HCT116 (cell line): ENCODE measurements at regions not wholly inside any gene's neighbourhood (a gene's known extent, or its start where the extent isn't known, plus 50 kb on each side); places are given as distances from the start of the nearest gene placed in this dataset.

Source experiments
- CTCF ChIP-seq, 3 experiments: fragments of 200-600 bp in 1 of 3; sonication (generic) in 1 of 3; IDR thresholded peaks in 2 of 3; conservative IDR thresholded peaks in 1 of 3; 2 replicates each; pipeline ENCODE4 v1.5.1; 2012 to 2017; ENCODE audit warnings: low read depth in 2 of 3, low read length in 2 of 3, antibody characterized with exemption in 1 of 3, borderline replicate concordance in 1 of 3, control low read depth in 1 of 3, mild to moderate bottlenecking in 1 of 3, mixed read lengths in 1 of 3, mixed run types in 1 of 3, moderate library complexity in 1 of 3; ENCODE audit not compliant: insufficient read depth in 1 of 3
- ELF1 ChIP-seq: IDR thresholded peaks from 2 replicates; pipeline ENCODE4 v1.6.1; 2012; ENCODE audit warnings: low read depth, borderline replicate concordance
- EZH2 ChIP-seq: fragments of 200-600 bp; sonication (generic); IDR thresholded peaks from 2 replicates; pipeline ENCODE4 v1.6.1; 2017; ENCODE audit warnings: antibody characterized with exemption, mixed run types
- FOSL1 ChIP-seq: IDR thresholded peaks from 2 replicates; pipeline ENCODE4 v1.6.1; 2012; ENCODE audit warnings: low read depth
- MAX ChIP-seq: IDR thresholded peaks from 2 replicates; pipeline ENCODE4 v1.6.1; 2012
- POLR2A ChIP-seq: IDR thresholded peaks from 2 replicates; pipeline ENCODE4 v1.7.0; 2011; ENCODE audit warnings: borderline replicate concordance; ENCODE audit not compliant: insufficient read depth, insufficient read length; ENCODE audit errors: extremely low read depth
- POLR2AphosphoS5 ChIP-seq: IDR thresholded peaks from 2 replicates; pipeline ENCODE4 v1.6.1; 2011; ENCODE audit warnings: mild to moderate bottlenecking, low read depth, low read length, moderate library complexity
- RAD21 ChIP-seq: IDR thresholded peaks from 2 replicates; pipeline ENCODE4 v1.6.1; 2012; ENCODE audit warnings: low read depth, mild to moderate bottlenecking
- SRF ChIP-seq: IDR thresholded peaks from 2 replicates; pipeline ENCODE4 v1.6.1; 2012; ENCODE audit warnings: low read depth
- TCF7L2 ChIP-seq: IDR thresholded peaks from 2 replicates; pipeline ENCODE4 v1.7.0; 2011; ENCODE audit warnings: borderline replicate concordance, inconsistent platforms; ENCODE audit not compliant: insufficient read depth, insufficient read length; ENCODE audit errors: extremely low read depth
- ZBTB33 ChIP-seq: IDR thresholded peaks from 2 replicates; pipeline ENCODE4 v1.6.1; 2011; ENCODE audit warnings: mild to moderate bottlenecking, low read length, moderate library complexity; ENCODE audit not compliant: insufficient replicate concordance; ENCODE audit errors: extremely low read depth
- ZNF274 ChIP-seq: fragments of 200-500 bp; sonication (Bioruptor generic); IDR thresholded peaks from 2 replicates; pipeline ENCODE4 v1.6.1; 2014; ENCODE audit warnings: mild to moderate bottlenecking, low read depth, low read length, inconsistent platforms

- TF ChIP-seq RAD21 (no peak), POLR2A (no peak), MAX (no peak), CTCF (IDR thresholded peaks at IDR 0.05 in 2 of 3, conservative IDR thresholded peaks at IDR 0.05 in 1 of 3; ENCODE audit: borderline replicate concordance in 1 of 3, insufficient read depth in 1 of 3, low read depth in 2 of 3, low read length in 2 of 3) (no peak), ELF1 (no peak), ZBTB33 (no peak), EZH2 (no peak), POLR2AphosphoS5 (no peak), TCF7L2 (no peak), SRF (no peak), FOSL1 (no peak), ZNF274 (no peak)
These were observed 451.4 kb upstream of the POM121L12 start for GRCh38 chr7:52584041-52584440.
